K562 (cell line): ENCODE measurements at regions not wholly inside any gene's neighbourhood (a gene's known extent, or its start where the extent isn't known, plus 50 kb on each side); places are given as distances from the start of the nearest gene placed in this dataset.

Source experiments
- BDP1 ChIP-seq: IDR thresholded peaks from 3 replicates; pipeline ENCODE4 v1.6.1; 2011; ENCODE audit not compliant: insufficient read length, insufficient read depth
- BMI1 ChIP-seq: fragments of 150-350 bp; IDR thresholded peaks from 2 replicates; pipeline ENCODE4 v1.6.1; 2014; ENCODE audit warnings: low read length
- CREM ChIP-seq: IDR thresholded peaks from 2 replicates; pipeline ENCODE4 v1.6.1; 2014; ENCODE audit warnings: antibody characterized with exemption, low read depth
- HMG20A ChIP-seq: fragments of 450-650 bp; formaldehyde crosslinking; conservative IDR thresholded peaks from 2 replicates; pipeline ENCODE4 v1.4.0; 2020; ENCODE audit warnings: mild to moderate bottlenecking, mixed read lengths
- MEIS2 ChIP-seq: fragments of 450-650 bp; IDR thresholded peaks from 2 replicates; pipeline ENCODE4 v1.6.1; 2014; ENCODE audit warnings: mild to moderate bottlenecking; ENCODE audit not compliant: partially characterized antibody
- PRMT5 ChIP-seq: sonication (generic); formaldehyde crosslinking; IDR thresholded peaks from 2 replicates; pipeline ENCODE4 v1.5.0; 2020; ENCODE audit warnings: missing genetic modification reagents
- PYGO2 ChIP-seq: fragments of 450-650 bp; IDR thresholded peaks from 2 replicates; pipeline ENCODE4 v1.6.1; 2016; ENCODE audit warnings: mild to moderate bottlenecking, missing genetic modification characterization, moderate library complexity, missing compliant biosample characterization
- RB1 ChIP-seq: fragments of 450-650 bp; IDR thresholded peaks from 2 replicates; pipeline ENCODE4 v1.6.1; 2017; ENCODE audit warnings: low read depth, mild to moderate bottlenecking
- SNIP1 ChIP-seq: fragments of 450-650 bp; IDR thresholded peaks from 2 replicates; pipeline ENCODE4 v1.7.1; 2017; ENCODE audit warnings: low read depth, mild to moderate bottlenecking
- TRIM24 ChIP-seq, 2 experiments: fragments of 450-650 bp; IDR thresholded peaks; 2 replicates each; pipeline ENCODE4 v1.6.1; 2016
- ZNF174 ChIP-seq: fragments of 250-450 bp; sonication (Bioruptor Pico); IDR thresholded peaks from 2 replicates; pipeline ENCODE4 v1.4.0; 2020; ENCODE audit warnings: mild to moderate bottlenecking
- ZNF212 ChIP-seq: fragments of 450-650 bp; formaldehyde crosslinking; IDR thresholded peaks from 2 replicates; pipeline ENCODE4 v1.4.0; 2020; ENCODE audit warnings: mild to moderate bottlenecking
- ZNF354B ChIP-seq: fragments of 250-450 bp; sonication (Bioruptor Pico); IDR thresholded peaks from 2 replicates; pipeline ENCODE4 v1.4.0; 2020
- ZNF436 ChIP-seq: fragments of 250-450, 450-650 bp; sonication (Bioruptor Pico); formaldehyde crosslinking; IDR thresholded peaks from 2 replicates; pipeline ENCODE4 v1.7.0; 2020; ENCODE audit warnings: mild to moderate bottlenecking
- ZNF764 ChIP-seq: fragments of 250-450 bp; sonication (Bioruptor Pico); IDR thresholded peaks from 2 replicates; pipeline ENCODE4 v1.4.0; 2020; ENCODE audit warnings: low read depth, mild to moderate bottlenecking, moderate library complexity
- TF ChIP-seq, protein P1 (sequence below): fragments of 450-650 bp; IDR thresholded peaks from 2 replicates; pipeline ENCODE4 v1.6.1; 2016; ENCODE audit warnings: low read depth
- TF ChIP-seq, protein P2 (sequence below): fragments of 250-450 bp; sonication (Bioruptor Pico); IDR thresholded peaks from 2 replicates; pipeline ENCODE4 v1.8.0; 2021; ENCODE audit warnings: mild to moderate bottlenecking, moderate library complexity
- TF ChIP-seq, protein P3 (sequence below): fragments of 250-450 bp; sonication (Bioruptor Pico); IDR thresholded peaks from 2 replicates; pipeline ENCODE4 v1.4.0; 2020; ENCODE audit warnings: mild to moderate bottlenecking, moderate library complexity

DNA sequence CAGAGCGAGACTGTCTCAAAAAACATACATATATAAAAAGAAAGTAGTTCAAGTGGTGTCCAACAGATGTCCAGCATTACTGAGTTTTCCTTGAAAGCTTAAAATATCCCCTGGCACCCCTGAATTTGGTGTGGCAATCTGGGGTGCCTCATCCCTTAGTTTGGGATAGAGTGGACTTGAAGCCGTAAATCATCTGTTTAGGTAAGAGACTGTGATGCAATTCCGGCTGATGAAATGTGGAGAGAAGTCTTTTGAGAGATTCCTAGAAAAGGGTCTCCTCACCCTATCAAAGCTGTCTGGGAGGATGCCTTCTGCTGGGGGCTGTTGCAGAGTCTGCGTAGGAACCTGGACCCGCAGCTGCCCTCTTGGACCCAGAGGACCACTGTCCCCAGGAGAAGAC lies 408.0 kb downstream of the RPS24 start (continued):
- TF ChIP-seq PRMT5 (CRISPR knock-in tag) = no peak
- TF ChIP-seq, protein P1, sequence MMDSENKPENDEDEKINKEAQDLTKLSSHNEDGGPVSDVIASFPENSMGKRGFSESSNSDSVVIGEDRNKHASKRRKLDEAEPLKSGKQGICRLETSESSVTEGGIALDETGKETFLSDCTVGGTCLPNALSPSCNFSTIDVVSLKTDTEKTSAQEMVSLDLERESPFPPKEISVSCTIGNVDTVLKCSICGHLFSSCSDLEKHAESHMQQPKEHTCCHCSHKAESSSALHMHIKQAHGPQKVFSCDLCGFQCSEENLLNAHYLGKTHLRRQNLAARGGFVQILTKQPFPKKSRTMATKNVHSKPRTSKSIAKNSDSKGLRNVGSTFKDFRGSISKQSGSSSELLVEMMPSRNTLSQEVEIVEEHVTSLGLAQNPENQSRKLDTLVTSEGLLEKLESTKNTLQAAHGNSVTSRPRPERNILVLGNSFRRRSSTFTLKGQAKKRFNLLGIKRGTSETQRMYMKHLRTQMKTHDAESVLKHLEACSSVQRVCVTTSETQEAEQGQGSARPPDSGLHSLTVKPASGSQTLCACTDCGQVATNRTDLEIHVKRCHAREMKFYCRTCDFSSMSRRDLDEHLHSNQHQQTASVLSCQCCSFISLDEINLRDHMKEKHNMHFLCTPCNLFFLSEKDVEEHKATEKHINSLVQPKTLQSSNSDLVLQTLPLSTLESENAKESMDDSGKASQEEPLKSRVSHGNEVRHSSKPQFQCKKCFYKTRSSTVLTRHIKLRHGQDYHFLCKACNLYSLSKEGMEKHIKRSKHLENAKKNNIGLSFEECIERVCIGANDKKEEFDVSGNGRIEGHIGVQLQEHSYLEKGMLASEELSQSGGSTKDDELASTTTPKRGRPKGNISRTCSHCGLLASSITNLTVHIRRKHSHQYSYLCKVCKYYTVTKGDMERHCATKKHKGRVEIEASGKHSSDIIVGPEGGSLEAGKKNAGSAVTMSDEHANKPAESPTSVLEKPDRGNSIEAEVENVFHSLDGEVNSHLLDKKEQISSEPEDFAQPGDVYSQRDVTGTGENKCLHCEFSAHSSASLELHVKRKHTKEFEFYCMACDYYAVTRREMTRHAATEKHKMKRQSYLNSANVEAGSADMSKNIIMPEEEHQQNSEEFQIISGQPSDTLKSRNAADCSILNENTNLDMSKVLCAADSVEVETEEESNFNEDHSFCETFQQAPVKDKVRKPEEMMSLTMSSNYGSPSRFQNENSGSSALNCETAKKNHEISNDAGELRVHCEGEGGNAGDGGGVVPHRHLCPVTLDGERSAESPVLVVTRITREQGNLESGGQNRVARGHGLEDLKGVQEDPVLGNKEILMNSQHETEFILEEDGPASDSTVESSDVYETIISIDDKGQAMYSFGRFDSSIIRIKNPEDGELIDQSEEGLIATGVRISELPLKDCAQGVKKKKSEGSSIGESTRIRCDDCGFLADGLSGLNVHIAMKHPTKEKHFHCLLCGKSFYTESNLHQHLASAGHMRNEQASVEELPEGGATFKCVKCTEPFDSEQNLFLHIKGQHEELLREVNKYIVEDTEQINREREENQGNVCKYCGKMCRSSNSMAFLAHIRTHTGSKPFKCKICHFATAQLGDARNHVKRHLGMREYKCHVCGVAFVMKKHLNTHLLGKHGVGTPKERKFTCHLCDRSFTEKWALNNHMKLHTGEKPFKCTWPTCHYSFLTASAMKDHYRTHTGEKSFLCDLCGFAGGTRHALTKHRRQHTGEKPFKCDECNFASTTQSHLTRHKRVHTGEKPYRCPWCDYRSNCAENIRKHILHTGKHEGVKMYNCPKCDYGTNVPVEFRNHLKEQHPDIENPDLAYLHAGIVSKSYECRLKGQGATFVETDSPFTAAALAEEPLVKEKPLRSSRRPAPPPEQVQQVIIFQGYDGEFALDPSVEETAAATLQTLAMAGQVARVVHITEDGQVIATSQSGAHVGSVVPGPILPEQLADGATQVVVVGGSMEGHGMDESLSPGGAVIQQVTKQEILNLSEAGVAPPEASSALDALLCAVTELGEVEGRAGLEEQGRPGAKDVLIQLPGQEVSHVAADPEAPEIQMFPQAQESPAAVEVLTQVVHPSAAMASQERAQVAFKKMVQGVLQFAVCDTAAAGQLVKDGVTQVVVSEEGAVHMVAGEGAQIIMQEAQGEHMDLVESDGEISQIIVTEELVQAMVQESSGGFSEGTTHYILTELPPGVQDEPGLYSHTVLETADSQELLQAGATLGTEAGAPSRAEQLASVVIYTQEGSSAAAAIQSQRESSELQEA = no peak
- no peak for TF ChIP-seq CREM
- no peak for TF ChIP-seq HMG20A
- no peak for TF ChIP-seq RB1
- TF ChIP-seq PYGO2 (tag) = no peak
- no peak for TF ChIP-seq BMI1
- TF ChIP-seq ZNF174 (CRISPR knock-in tag) = no peak
- TF ChIP-seq, protein P2, sequence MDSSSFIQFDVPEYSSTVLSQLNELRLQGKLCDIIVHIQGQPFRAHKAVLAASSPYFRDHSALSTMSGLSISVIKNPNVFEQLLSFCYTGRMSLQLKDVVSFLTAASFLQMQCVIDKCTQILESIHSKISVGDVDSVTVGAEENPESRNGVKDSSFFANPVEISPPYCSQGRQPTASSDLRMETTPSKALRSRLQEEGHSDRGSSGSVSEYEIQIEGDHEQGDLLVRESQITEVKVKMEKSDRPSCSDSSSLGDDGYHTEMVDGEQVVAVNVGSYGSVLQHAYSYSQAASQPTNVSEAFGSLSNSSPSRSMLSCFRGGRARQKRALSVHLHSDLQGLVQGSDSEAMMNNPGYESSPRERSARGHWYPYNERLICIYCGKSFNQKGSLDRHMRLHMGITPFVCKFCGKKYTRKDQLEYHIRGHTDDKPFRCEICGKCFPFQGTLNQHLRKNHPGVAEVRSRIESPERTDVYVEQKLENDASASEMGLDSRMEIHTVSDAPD (CRISPR knock-in tag) = no peak
- no peak for TF ChIP-seq BDP1
- TF ChIP-seq ZNF436 (CRISPR knock-in tag) = no peak
- TF ChIP-seq ZNF212 (CRISPR knock-in tag) = no peak
- TF ChIP-seq, protein P3, sequence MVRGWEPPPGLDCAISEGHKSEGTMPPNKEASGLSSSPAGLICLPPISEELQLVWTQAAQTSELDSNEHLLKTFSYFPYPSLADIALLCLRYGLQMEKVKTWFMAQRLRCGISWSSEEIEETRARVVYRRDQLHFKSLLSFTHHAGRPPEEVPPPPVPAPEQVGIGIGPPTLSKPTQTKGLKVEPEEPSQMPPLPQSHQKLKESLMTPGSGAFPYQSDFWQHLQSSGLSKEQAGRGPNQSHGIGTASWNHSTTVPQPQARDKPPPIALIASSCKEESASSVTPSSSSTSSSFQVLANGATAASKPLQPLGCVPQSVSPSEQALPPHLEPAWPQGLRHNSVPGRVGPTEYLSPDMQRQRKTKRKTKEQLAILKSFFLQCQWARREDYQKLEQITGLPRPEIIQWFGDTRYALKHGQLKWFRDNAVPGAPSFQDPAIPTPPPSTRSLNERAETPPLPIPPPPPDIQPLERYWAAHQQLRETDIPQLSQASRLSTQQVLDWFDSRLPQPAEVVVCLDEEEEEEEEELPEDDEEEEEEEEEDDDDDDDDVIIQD (CRISPR knock-in tag) = no peak
- TF ChIP-seq MEIS2 = peak; percentile 91
- no peak for TF ChIP-seq ZNF764 (CRISPR knock-in tag)
- no peak for TF ChIP-seq ZNF354B (CRISPR knock-in tag)
- peak; percentile 69 to 87; a peak in 2 of 4 replicates for TF ChIP-seq TRIM24 (IDR thresholded peaks at IDR 0.05)
- TF ChIP-seq SNIP1 = no peak
